NCI-H69 (cell line): ENCODE measurements at regions not wholly inside any gene's neighbourhood (a gene's known extent, or its start where the extent isn't known, plus 50 kb on each side); places are given as distances from the start of the nearest gene placed in this dataset.
"Not testable (repeated sequence)": the region's sequence is repeated elsewhere in the genome, so short reads cannot be mapped to it uniquely, and the experiment has no call there.

Source experiments
- DNase-seq: peaks from one replicate; lab custom pipeline; 2025; lab: John Stamatoyannopoulos, UW

DNA sequence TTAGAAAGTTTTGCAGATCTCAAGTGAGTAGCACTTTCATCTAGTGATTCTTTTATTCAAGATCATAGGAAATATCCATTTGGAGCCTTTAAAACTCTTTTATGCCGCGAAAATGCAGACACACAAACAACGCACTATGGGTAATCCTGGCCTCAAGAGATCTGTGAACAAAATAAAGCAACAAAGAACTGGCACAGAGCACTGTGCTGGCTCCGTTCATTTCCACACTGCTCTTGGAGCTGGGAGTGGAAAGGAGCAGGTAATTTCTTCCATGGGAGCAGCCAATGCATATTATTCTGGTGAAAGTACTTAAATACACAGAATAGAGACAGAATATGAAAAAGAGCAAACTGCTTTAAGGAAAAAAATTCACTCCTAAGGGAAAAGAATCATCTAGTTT is 172.7 kb upstream of the FRG1 start:
- no peak for DNase-seq

DNA sequence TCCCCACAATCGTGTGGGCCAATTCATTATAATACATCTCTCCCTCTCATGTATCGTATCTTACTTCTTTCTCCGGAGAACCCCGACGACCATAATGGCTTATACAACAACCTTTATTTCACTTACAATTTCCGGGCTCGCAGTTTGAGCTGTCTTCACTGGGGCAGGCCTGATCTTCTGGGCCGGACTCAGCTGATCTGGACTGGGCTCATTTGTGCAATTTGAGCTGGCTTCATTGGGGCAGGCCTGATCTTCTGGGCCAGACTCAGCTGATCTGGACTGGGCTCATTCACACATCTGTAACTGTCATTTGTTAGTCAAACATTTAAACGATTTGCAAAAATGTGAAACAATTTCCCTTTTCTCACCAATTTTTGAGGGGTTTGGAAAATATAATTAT is 171.5 kb upstream of the FRG1 start:
- no peak for DNase-seq

DNA sequence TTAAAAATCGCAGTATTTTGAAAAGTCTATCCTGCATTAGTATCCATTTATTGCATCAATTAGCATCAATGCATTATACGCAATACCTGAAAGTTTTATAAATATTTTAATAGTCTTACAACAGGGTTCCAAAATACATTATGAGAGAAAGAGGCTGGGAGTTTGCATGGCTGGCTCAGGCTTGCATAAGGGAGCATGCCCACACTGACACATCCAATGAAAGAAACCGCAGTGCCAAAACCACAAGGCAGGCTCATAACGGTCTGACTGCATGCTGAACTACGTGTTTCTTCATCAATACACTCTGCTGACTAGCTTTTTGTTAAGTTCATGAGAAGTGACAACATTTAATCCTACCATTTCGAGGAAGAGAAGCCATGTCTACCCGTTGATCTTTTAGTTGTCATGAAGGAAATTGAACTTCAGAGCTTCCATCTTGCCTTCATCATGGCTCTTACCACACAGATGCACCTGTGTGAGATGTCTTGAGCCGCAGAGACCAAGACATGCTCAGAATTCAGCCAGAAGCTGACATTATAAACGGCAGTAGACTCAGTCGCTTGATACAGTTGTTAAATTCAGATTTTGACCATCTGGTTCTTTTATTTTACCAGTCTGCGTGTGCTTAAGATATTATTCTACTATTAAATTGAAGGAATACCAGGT is 168.8 kb upstream of the FRG1 start:
- no peak for DNase-seq

DNA sequence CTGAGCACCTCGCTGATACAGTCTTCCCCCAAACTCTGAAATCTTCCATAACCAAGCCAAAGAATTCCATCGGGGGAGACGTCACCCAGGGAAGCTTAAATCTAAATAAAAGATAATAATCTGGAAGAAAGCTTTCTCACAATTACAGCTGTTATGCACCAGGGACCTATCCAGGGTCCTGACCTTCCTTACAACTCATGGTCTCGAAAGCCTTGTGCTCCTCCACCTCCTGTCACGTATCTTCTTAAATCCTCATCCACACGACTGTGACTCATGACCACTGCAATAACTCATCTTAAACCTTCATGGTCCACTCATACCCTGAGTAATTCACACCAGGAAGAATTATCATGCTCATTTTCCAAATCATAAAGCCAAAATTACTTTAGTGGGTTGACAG is 166.8 kb upstream of the FRG1 start:
- no peak for DNase-seq

DNA sequence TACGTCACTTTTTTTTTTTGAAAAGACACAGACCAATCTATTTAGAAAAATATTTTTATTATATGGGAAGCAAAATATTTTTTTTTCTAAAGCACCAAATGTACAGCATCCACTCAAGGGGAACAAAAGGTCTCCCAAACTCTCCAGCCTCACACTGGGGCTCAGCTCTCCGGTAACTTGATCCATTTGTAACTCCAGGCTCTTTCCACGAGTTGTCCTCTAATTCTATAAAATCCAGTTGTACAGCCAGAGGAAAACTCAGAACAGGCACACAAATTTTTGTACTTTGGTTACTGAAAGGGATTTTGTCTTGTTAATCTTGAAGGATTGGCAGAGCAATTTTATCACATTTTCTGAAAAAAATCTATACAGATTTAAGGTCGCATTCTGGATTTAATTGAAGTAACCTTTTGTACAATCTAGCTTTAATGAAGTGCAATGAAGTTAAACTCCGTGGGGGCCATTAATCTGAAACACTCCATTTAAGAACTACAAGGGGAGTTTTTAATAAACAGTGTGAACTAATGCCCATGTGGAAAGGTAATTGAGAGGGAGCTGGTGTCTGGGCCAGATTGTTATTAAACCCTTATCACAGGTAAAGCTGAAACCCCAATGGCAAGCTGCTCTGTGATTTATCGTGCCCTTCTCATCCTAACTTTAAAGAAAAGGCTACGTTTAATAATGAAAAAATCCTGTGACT is 161.2 kb upstream of the FRG1 start:
- no peak for DNase-seq

DNA sequence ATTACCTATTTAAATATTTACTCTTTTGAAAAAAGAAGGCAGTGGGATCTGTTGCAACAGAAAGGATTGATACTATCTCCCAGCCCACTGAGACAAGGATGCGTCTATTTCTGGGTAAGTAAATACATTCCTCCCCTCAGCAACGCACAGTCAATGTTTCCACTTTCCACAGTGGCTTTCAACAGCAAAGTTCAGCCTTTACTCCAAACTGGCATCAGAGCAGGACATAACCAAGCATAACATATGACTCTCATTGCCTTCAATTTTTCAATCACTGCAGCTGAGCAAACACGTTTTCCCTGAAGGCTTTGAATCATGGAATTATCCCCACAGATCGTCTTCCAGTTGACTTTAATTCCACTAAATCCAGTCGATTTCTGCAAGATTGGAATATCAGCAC is 160.3 kb upstream of the FRG1 start:
- DNase-seq = no peak

DNA sequence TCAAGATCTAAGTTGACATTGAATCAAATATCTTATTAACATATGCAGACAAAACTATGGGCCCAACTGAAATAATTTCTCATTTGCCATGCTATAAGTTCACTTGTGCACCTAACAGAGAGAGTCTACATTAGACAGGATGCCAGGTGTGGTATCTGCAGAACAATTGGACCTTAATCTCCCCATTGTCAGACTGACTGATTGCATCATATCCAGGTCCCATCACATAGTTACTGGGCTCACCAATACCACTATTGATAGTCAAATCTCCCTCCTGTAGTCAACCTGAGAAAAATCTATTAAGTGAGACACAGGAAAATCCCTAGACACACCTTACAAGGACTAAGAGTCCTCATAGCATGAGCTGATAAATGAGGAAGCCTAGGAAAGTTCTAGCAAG is 156.0 kb upstream of the FRG1 start:
- no peak for DNase-seq

DNA sequence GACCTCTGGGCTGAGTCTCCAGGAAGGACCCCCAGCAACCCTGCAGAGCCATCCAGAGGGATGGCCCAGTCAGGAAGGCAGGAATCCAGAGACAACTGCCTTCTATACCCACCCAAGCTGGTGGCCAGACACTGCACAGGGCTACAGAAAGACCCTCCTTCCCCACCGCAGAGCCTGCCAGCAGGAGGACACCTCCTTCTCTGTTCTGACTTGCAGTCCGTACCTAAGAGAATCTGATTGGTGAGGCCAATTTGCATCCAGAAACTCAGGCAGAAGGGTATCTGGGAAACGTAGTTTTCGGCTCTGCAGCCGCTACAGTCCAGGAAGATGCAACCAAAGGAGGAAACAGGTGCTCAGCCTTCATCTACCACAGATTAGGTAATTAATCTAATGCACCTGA is 155.4 kb upstream of the FRG1 start:
- no peak for DNase-seq

DNA sequence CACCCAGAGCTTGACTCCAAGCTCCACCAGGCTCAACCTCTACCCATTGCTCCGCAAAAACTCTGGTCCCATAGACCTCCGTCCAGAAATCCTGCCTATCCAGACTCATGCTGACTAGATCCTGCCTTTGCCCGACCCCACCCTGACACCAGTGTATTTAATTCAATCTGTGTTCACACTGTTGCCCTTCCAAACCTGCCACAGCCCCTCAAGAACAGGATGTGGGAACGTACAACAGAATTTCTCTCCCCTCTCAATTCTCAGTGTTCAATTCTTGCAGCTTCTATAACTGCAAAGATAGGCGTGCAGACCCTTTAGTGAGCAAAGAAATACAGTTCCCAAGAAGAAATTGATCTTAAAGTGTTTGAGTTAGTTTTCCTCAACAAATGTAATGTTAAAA is 154.2 kb upstream of the FRG1 start:
- DNase-seq = no peak

DNA sequence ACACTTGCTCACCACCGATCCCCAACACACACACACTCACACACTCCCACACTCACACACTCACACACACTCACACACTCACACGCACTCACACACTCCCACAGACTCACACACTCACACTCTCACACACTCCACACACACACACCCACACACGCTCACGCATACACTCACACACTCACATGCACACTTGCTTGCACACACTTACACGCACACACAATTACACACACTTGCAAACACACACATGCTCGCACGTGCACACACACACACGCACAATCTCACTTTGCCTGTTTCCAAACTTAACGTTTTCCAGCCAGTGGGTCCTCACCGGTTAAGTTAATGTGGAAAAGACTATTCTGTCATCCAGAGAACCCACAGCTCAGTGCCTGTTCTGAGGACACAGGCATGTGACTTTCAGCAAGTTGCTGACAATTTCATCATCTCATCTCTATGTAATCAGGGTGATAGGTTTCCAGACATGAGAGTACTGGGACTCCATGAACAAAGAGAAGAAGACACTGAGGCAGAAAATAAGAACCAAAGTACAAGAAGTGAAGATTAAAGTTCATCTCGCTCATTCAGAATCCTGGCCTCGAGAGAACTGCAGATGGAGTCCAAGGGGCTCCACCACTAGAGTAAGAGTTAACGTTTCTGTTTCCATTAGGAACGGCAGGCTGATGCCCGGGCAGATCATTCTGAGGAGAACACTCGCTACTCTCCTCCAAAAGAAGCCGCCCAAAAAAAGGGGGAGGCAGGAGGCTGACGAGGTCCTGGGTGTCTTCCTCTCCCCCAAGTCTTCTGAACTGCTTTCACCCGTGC is 153.2 kb upstream of the FRG1 start:
- DNase-seq = no peak

DNA sequence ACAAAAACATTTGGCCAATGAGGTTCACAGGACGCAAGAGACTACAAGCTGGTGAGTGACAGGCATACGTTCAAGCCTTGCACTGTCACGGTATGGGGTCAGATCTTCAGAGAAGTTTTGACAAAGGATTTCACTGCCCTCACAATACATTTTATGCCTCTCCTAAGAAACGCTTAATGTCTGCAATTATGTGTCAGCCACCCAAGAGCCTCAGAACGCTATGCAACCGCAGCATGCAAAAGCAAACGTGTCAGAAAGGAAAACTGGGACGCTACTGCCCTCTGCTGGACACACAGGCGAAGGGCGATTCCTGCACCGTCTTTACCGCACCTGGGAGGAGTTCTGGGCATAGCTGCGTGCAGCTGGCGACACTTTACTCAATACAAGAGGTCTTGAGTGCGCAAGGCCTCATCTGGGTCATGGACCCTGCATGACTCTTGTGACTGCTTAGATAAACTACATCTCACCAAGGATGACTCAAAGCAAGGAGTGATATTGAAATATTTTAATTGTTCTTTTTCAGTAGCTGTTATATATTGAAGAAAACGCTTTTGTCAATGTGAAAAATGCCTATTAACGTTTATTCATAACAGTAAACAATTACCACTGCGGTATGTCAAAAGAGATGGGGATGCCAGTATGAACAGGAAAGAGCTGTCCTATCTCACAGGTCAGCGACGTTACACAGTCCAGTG is 147.6 kb upstream of the FRG1 start:
- DNase-seq = peak; percentile 34

DNA sequence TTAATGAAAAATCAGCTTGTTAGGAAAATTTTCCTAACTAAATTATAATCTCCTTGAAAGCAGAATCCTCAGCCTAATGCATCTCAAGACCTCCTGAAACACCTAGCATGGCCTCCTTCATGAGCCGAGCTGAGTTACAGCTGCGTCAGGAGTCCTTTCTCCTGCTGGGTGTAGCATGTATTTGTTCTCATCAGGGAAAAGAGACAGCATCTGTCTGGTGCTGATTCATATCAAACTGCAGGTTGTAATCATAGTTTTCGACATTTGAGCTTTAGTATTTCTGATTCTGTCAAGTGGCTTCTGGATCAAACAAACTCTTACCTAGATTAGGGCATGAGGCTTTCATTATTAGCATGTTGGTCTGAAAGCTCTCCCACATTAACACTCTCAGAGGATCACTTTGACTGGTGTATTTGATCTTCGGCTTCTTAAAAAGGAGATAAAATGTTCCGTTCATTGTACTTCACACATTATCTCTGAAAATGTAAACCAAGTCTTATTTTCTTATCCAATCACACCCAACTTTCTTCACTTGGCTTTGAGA is 140.1 kb upstream of the FRG1 start:
- no peak for DNase-seq

DNA sequence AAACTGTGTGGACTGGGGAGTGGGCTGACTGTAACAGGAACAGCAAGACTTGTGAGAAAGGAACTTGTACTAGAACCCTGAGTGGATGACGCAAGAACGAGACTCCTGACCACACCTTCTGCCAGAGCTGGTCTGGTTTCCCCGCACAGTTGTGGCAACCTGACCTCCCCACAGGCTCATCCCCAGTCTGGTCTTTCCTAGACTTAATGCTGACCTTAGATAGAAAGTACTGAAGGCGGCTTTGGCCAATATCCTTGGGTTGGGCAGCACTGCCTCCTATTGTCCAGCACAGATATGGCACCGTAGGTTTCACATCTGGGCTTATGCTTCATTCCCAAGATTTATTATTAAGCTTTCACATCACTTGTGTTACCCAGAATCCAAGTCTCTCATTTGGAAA is 137.8 kb upstream of the FRG1 start:
- no peak for DNase-seq

DNA sequence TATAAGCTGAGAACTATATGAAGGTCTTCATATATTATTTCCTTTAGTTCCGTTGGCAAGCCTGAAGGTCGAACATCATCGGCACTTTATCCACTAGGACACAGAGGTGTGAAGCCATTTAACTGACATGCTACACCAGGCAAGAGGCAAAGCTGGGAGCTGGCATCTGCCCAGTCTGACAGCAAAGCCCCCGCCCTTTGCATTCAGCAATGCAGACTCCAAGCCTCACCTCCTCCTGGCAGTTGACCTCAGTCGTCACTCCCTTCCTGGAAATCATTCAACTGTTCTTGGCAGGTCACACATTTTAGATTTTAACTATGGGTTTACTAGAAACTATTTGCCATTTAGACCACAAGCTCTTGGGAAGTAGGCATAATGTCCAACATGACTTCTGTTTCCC is 135.8 kb upstream of the FRG1 start:
- no peak for DNase-seq

DNA sequence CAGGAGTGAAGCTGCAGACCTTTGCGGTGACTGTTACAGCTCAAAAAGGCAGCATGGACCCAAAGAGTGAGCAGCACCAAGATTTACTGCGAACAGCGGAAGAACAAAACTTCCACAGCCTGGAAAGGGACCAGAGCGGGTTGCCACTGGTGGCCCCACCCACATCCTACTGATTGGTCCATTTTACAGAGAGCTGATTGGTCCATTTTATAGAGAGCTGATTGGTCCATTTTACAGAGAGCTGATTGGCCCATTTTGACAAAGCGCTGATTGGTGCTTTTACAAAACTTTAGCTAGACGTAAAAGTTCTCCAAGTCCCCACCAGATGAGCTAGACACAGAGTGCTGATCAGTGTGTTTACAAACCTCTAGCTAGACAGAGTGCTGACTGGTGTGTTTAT is 134.2 kb upstream of the FRG1 start:
- no peak for DNase-seq

DNA sequence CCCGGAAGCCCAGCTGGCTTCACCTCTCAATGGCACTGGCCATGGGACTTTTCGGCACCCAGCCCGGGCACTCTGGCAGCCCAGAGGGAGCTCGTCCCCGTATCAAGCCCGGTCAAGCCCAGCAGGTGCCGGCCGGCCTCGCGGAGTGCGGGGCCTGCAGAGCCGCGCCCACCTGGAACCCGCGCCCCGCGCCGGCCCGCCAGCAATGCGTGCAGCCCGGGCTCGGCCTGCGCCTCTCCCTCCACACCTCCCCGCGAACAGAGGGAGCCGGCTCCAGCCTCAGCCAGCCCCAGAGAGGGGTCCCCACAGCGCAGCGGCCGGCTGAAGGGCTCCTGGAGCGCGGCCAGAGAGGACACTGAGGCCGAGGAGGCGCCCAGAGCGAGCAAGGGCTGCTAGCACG is 133.6 kb upstream of the FRG1 start:
- no peak for DNase-seq

DNA sequence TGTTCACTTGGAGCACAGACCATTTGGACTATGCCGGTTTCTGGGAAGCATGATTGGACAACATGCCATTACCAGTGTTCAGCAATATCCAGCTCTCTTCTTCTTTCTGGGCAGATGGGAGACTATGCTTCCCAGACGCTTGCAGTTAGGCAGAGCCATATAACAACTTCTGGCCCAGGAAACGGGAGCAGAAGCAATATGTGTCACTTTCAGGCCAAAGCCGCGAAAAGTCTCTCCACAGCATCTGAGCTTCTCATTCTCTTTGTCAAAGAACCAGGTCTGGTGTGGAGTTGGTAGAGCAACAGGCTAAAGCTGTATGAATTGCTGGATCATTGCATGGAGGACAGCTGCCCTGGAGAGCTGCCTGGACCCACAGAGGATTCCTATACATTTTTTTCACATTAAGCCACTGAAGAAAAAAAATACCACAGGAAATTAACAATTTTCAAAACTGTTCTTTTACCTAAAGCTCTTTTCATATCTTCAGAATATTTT is 131.4 kb upstream of the FRG1 start:
- no peak for DNase-seq

DNA sequence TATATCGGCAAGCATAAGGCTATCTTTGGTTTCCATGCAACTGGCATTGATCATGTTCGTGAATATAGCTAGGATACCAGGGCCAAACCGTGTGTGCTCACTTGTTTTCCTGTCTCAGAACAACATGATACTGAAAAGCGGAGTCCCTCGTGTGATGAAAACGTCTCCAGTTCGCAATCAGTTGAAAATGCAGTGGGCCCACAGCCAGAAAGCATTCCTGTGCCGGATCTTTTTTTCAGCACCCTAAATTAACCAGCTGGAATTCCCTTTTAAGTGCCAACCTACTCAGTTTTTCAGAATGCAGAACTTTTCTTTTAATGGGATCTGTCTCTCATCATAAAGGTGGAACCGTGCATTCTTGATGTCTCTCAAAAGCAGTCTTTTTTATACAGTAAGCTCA is 130.8 kb upstream of the FRG1 start:
- no peak for DNase-seq

DNA sequence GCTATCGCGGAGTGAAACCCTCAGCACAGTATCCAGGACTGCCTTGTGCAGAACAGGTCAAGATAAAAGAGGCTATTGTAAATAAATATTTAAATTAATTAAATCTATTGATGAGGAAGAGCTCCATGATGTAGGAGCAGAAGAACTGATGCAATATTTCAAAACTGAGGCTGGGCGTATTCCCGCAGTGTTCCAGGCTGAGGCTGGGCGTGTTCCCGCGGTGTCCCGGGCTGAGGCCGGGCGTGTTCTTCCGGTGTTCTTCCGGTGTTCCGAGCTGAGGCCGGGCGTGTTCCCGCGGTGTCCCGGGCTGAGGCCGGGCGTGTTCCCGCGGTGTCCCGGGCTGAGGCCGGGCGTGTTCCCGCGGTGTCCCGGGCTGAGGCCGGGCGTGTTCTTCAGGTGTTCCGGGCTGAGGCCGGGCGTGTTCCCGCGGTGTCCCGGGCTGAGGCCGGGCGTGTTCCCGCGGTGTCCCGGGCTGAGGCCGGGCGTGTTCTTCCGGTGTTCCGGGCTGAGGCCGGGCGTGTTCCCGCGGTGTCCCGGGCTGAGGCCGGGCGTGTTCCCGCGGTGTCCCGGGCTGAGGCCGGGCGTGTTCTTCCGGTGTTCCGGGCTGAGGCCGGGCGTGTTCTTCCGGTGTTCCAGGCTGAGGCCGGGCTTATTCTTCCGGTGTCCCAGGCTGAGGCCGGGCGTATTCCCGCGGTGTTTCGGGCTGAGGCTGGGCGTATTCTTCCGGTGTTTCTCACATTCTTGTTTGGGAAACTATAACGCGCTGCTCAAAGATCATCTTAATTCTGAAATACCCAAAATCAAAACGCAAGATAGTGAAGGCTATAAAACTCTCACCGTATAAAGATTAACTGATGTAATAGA is 130.1 kb upstream of the FRG1 start:
- DNase-seq = not testable (repeated sequence)

DNA sequence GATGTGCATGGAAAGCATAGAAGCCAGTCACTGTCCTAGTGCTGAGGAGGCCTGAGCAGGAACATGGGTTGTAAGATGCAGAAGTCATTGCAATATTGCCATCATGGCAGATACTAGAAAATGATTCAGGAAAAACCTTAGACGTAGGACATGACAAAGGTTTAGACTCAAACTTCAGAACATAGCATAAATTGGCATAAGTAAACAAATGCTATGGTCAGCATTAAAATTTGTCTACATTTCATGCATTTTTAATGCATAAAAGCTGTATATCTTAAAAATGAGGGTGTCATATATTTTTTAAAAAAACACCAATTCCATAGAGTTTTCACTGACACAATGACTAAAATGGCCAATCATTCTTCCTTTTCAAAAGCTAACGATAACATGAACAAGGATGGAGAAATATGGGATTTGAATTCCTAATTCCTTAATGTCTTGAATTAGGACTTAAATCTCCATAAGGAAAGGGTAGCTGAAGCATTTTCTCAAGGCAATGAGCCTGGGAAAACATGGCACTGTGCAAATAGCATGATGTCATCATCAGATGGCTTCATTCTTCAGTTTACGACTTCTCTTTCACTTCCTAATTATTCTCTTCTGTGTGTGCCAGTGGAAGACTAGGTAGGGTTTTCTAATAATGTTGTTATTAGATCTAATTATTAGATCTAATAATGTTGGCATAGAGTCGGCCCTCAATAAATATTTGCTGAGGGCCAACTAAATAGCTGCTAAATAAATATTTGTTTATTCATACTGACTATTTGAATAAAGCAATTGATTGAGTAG is 125.1 kb upstream of the FRG1 start:
- DNase-seq = no peak
